ENCODE measurements at regions not wholly inside any gene's neighbourhood (a gene's known extent, or its start where the extent isn't known, plus 50 kb on each side); places are given as distances from the start of the nearest gene placed in this dataset.

DNA sequence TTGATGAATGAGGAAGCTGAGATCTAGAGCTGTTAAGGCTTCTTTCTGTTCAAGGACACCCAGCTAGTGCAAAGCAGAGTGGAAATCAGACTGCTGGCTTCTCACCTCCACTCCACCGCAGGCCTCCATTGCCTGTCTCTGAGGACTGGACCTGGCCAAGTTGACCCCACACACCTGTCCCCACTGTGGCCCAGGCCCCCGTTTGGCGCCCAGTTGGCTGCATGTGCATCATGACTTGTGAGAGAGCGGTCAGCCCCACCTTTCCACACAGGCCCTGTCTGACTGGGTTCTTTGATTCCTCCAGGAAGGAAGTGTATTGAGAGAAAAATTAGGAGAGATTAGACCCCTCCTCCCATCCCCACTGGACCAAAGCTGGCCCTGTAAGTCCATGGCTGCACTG, 206.3 kb upstream of the TLE3 start (continued):
- TF ChIP-seq SAP30 (IDR thresholded peaks at IDR 0.05; ENCODE audit: insufficient read depth, insufficient replicate concordance, low read length) (no peak), BACH1 (IDR thresholded peaks at IDR 0.05; ENCODE audit: low read length) (no peak), KDM5A (IDR thresholded peaks at IDR 0.05; ENCODE audit: low read length) (no peak), KDM4A (IDR thresholded peaks at IDR 0.05; ENCODE audit: low read depth, low read length, severe bottlenecking) (no peak)
- TF ChIP-seq, protein P1, sequence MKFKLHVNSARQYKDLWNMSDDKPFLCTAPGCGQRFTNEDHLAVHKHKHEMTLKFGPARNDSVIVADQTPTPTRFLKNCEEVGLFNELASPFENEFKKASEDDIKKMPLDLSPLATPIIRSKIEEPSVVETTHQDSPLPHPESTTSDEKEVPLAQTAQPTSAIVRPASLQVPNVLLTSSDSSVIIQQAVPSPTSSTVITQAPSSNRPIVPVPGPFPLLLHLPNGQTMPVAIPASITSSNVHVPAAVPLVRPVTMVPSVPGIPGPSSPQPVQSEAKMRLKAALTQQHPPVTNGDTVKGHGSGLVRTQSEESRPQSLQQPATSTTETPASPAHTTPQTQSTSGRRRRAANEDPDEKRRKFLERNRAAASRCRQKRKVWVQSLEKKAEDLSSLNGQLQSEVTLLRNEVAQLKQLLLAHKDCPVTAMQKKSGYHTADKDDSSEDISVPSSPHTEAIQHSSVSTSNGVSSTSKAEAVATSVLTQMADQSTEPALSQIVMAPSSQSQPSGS (IDR thresholded peaks at IDR 0.05; ENCODE audit: low read length) = no peak

All from H1 (cell line).